ENCODE measurements at regions not wholly inside any gene's neighbourhood (a gene's known extent, or its start where the extent isn't known, plus 50 kb on each side); places are given as distances from the start of the nearest gene placed in this dataset.
"Not testable (repeated sequence)": the region's sequence is repeated elsewhere in the genome, so short reads cannot be mapped to it uniquely, and the experiment has no call there.

DNA sequence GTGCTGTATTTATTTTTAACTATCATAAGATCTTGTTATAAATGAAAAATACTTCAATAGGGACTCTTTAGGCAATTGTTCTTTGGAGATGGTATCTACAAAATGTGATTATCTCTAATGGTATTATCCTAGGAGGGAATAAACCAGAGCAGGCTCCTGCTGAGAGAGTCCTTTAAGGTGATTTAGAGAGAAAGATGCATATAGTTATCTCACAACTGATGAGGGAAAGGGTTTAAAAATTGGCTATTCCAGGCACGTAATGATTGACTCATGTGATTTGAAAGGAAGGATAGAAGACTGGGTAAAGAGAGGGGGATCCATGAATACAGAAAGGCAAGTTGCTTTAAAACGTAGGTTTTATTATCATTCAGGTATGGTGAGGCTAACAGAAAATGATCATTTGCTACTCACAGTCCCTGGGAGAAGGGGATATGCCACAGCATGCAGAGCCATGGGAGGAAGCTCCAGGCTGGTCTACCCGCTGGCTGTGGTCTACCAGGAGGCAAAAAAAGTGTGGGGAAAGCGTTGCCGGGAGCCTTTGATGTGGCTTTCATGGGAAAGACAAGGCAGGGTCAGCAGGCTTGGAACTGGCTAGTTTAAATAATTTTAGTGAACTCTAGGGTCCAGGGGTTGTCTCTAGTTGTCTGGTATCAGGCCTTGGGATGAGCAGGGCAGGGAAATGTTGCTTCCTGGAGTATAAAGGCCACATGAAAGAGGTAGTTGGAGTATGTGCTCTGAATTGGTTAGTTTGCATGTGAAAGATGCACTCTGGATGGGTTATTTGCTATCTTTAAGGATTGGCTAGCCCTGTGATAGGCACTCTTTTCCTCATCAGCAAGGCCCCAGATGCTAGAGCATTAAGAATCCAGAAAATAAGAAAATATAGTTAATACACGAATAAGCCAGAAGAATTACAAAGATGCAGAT is 798.4 kb upstream of the GRM7 start:
- no peak for DNase-seq

- DNase-seq, result no peak
Observed at GRCh38 chr3:6066397-6066796, 794.5 kb upstream of the GRM7 start.

DNA sequence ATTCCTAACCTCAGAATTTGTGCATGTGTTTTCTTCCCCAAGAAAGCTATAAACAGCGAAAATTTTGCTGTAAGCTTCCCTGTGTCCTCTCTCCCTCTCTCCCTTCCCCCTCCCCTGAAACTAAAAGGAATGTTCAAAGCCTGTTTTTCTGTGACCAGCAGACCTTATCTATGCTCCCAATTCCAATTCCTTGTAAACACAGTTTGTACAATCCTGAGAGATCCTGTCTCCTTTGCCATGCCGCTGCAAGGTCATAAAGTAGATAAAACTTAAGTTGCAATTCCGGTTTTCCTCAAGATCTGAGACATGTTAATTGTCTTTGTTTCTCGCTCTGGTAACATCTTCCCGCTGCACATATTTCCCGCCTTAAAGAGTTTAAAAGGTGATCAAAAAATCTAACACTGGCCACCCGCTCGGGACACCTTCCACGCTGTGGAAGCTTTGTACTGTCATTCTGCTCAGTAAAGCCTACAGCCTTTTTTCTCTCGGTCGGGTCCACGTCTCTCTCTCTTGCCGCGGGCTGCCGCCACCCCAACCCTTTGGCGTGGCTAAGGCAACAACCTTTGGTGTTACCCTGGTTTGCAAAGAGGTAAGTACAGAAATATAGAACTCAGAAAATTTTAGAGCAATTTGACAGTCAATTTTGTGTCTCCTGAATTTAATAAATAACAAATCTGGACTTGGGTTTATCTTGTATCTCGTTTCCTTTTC is 793.9 kb upstream of the GRM7 start:
- DNase-seq, result not testable (repeated sequence)

DNA sequence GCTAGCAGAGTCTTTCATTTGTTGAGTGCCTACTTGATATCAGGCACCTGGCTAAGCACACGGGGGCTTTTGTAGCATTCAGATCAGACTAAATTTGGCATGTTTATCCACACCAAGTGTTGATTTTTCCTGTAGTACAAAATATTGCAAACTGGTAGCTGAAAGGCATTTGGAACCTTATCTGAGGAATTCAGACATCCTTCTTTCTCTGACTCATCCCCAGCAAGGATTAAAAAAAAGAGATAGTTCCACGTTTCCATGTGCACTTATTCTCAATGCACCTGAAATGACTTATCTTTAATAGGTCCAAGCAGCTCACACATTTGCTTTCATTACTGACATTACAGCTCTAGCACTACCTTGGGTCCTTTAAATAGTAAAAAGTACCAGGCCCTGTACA is 786.0 kb upstream of the GRM7 start:
- no peak for DNase-seq

DNA sequence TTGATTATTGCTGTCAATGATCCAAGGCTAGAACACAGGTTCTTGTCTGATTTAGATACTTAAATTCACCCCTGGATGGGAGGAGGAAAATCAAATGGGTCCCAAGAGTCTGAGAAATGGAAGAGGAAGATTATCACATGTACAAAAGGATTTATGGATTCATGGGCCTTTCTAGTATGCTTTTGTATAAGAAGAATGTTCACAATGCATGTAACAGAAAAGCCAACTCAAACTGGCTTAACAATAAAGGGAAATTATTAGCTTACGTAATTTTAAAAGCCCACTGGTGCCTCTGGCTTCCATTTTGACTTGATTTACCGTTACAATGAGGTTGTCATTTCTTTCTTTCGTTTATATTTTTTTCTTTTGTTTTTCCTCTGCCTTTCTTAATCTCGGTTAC is 782.5 kb upstream of the GRM7 start:
- DNase-seq, result no peak

GRCh38 chr3:6079011-6079410 is 781.9 kb upstream of the GRM7 start:
- no peak for DNase-seq

- no peak for DNase-seq
Observed at GRCh38 chr3:6079561-6080179, 781.2 kb upstream of the GRM7 start.

DNA sequence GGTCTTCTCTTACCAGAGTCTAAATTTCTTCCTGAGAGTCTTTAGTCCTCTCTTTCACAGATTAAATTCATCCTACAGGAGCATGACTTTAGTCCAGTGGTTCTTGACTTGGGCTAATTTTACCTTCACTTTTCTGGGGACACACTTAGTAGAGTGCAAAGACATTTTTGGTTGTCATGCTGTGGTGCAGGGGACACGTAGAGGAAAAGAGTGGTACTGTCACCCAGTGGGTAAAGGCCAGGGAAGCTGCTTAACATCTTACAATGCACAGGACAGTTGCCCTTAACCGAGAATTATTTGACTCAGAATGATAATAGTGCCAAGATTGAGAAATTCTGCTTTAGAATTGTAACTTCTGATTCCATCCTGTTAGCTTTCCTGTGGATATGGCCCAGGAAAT is 772.5 kb upstream of the GRM7 start:
- DNase-seq, result no peak

DNA sequence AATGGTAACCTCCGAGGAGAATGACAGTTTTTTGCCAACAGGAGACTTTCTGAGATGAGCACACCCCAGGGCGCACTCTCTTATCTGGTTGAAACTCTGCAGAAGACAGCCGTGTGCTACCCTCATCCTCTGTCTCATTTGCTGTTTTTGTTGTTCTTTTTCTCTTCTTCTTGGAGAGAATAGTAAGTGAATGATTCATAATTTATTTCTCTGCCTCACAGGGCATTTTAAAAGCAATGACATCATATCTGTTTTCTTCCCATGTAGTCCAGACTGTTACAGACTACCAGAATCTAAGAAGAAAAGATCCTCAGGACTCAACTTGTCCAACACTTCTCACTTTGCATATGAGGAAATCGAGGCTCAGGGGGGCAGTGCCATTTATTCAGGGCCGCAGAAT is 771.1 kb upstream of the GRM7 start:
- no peak for DNase-seq

DNA sequence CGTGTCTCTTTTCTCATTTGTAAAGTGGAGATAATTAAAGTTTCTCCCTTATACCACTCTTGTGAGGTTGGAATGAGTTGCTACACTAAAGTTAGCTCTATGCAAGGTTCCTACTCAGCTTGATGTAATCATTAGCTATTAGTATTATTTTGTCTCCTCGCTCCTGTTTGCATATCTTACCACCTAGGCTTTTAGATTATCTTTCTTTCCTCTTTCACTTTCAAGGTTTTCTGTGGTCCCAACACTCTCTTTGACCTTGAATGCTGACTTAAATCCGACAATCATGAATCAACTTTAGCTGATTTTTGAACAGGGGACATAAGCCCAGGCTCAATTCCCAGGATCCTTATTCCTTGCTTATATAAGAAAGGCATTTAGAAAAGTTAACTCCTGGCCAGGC is 769.7 kb upstream of the GRM7 start:
- no peak for DNase-seq

- no peak for DNase-seq
Observed at GRCh38 chr3:6095006-6095405, 765.9 kb upstream of the GRM7 start.

DNA sequence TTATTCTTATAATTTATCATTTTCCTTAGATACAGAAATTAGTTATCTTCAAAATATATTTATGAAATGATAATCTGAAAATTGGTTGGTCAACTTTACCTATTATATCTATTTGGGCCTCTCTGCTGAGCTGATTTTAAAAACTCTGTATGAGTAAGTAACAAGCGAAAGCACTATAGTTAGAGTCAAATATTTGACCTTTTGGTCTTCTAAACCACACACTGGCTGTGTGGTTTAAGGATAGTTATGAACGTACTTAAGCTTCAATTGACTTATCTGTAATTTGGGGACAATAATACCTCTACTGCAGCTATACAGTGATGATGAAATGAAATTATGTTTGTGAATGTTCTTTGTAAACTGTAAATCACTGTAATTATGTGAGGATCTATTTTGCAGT is 763.9 kb upstream of the GRM7 start:
- DNase-seq, result no peak

GRCh38 chr3:6097556-6097955 is 763.4 kb upstream of the GRM7 start:
- no peak for DNase-seq

DNA sequence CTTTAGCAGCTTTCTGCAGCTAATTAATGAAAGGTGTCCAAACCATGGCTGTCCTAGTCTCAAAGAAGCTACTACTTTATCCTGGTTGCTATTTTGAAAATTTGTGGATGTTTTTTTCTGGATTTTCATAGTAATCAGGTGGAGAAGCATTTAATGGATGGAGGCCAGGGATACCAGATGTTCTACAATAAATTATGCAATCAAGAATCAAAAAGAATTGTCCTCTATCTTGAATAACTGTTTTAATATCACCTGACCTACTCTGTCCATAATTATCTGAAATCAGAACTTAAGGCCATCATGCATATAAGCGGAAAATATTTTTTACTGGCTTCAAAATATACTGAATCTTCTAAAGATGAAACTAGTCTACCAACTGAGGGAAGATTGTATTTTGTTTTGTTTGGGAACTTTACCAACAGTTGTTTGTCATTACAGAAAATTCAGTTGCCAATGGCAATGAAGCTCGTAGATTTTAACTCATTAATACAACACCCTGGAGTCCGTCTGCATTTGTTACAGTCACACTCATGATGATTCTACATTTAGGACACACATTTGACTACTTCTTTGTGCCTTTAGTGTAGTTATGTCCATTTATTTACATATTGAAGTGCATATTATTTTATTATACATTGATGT is 762.3 kb upstream of the GRM7 start:
- DNase-seq, result no peak

GRCh38 chr3:6099458-6100075 is 761.3 kb upstream of the GRM7 start:
- DNase-seq, result no peak

DNA sequence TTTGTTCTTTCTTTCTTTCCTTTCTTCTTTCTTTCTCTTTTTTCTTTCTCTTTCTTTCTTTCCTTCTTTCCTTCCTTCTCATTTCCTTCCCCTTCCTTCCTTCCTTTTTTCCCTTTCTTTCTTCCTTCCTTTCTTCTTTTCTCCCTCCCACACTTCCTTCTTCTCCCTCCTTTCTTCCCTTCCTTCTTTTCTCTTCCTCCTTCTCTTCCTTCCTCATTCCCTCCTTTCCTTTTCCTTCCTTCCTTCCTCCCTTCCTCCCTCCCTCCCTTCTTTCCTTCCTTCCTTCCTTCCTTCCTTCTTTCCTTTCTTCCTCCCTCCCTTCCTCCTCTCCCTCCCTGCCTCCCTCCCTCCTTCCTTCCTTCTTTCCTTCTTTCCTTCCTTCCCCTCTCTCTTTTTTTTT is 755.7 kb upstream of the GRM7 start:
- DNase-seq, result no peak

- DNase-seq, result no peak
Observed at GRCh38 chr3:6108957-6109356, 752.0 kb upstream of the GRM7 start.

GRCh38 chr3:6110451-6110850 is 750.5 kb upstream of the GRM7 start:
- no peak for DNase-seq

DNA sequence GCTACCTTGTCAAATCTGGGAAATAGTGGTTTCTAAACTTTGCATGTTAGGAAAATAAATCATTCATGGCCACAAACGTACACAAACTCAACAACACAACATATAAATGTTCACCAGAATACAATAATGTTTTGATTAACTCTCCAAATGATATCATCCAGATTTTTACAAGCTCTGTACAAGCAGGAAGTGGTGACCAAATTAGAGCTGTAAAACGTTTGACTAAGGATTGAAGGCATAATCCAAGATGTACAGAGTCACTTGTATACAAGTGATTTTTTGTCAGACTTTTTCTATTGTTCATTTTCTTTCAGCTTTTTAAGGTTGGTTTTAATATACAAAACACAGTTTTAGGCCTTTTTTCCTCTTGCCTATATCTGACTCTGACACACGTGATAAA is 748.4 kb upstream of the GRM7 start:
- no peak for DNase-seq

- no peak for DNase-seq
Observed at GRCh38 chr3:6113338-6113737, 747.6 kb upstream of the GRM7 start.

- DNase-seq, result no peak
Observed at GRCh38 chr3:6119367-6119766, 741.5 kb upstream of the GRM7 start.

DNA sequence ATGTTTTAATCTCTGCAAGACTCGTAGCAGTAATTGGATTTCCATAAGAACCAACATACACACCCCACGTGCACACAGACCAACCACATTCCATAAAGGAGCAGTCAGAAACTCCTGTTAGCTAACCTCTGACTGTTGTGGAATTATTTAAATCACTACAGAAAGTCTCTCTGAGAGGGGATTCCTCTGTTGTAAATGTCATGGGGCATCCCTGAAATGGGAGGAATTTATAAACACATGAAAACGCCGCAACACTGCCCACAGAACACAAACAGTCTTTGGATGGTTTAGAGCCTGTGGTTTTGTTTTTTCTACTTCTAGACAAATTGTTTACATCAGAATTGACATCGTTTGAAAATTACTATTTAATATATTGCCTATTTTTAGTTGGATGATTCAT is 740.1 kb upstream of the GRM7 start:
- no peak for DNase-seq

- DNase-seq, result no peak
Observed at GRCh38 chr3:6124875-6125274, 736.0 kb upstream of the GRM7 start.

Data from stimulated activated CD4-positive, alpha-beta T cell treated with anti-CD3 and anti-CD28 coated beads, Interleukin-1b, Interleukin-23, amount 100 ng/mL, for 48 hours (primary cell).